GM12892 (cell line): ENCODE measurements at regions not wholly inside any gene's neighbourhood (a gene's known extent, or its start where the extent isn't known, plus 50 kb on each side); places are given as distances from the start of the nearest gene placed in this dataset.

ENCODE experiments used
- POLR2A ChIP-seq: IDR thresholded peaks from 2 replicates; pipeline ENCODE4 v1.6.1; 2011; ENCODE audit warnings: low read depth, low read length, control low read depth
- POLR2AphosphoS5 ChIP-seq: IDR thresholded peaks from 2 replicates; pipeline ENCODE4 v1.6.1; 2011; ENCODE audit warnings: low read depth, low read length, control low read depth
- TAF1 ChIP-seq: IDR thresholded peaks from 2 replicates; pipeline ENCODE4 v1.6.1; 2011; ENCODE audit warnings: low read depth, mild to moderate bottlenecking, control low read depth, low read length, borderline replicate concordance

DNA sequence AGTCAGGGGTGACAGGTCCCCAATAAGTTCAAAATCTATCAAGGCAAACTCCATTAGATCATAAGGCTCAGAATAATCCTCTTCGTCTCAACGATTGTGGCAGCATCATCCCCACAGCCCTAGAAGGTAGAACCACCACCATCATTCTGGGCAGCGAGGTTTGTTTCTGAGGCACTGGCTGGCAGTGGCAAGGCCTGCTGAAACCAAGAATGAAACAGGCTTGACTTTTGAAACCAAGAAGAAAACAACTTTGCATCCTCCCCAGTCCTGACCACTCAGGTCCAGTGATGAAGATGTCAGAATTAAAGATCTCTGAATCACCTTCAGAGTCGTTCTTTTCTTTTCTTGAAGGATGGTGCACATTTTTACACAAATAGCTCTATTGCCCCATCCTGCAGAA lies 152.6 kb upstream of the SYT1 start:
- TF ChIP-seq POLR2AphosphoS5: no peak
- TF ChIP-seq POLR2A: no peak
- no peak for TF ChIP-seq TAF1
